CD14-positive monocyte (primary cell): ENCODE measurements at regions not wholly inside any gene's neighbourhood (a gene's known extent, or its start where the extent isn't known, plus 50 kb on each side); places are given as distances from the start of the nearest gene placed in this dataset.
"Not testable (repeated sequence)": the region's sequence is repeated elsewhere in the genome, so short reads cannot be mapped to it uniquely, and the experiment has no call there.

Source experiments
- DNase-seq, 3 donors: peaks; one replicate each; pipeline ENCODE4 v3.0.0-alpha.2; 2011 to 2022
- H2AFZ ChIP-seq: 2 replicates; pipeline ENCODE4 v1.6.0; 2012; ENCODE audit warnings: mild to moderate bottlenecking, low read depth, low read length, inconsistent platforms; ENCODE audit not compliant: insufficient read depth, poor library complexity, severe bottlenecking
- H3K27ac ChIP-seq, 2 donors: 1 replicate in 1 of 2; 2 replicates in 1 of 2; pipeline ENCODE4 v1.5.1; 2012 to 2013; ENCODE audit warnings: low read length in 2 of 2, control low read depth in 1 of 2, inconsistent platforms in 1 of 2, low read depth in 1 of 2, mild to moderate bottlenecking in 1 of 2
- H3K27me3 ChIP-seq, 2 donors: one replicate each; pipeline versions ENCODE4 v1.6.0 to v1.6.1; 2011 to 2013; ENCODE audit warnings: low read length in 2 of 2; ENCODE audit not compliant: control insufficient read depth in 2 of 2, insufficient read depth in 2 of 2
- H3K36me3 ChIP-seq, 2 donors: replicated peaks in 1 of 2; 1 replicate in 1 of 2; 2 replicates in 1 of 2; pipeline versions ENCODE4 v1.5.1 to v1.6.1; 2012 to 2013; ENCODE audit warnings: low read length in 2 of 2, control low read depth in 1 of 2, inconsistent platforms in 1 of 2, mild to moderate bottlenecking in 1 of 2; ENCODE audit not compliant: insufficient read depth in 2 of 2, control insufficient read depth in 1 of 2
- H3K4me1 ChIP-seq, 2 donors: 1 replicate in 1 of 2; 2 replicates in 1 of 2; pipeline versions ENCODE4 v1.5.1 to v1.6.1; 2012 to 2013; ENCODE audit warnings: low read length in 2 of 2, control low read depth in 1 of 2, inconsistent platforms in 1 of 2, mild to moderate bottlenecking in 1 of 2, moderate library complexity in 1 of 2; ENCODE audit not compliant: insufficient read depth in 2 of 2, control insufficient read depth in 1 of 2
- H3K4me2 ChIP-seq: replicated peaks from 2 replicates; pipeline ENCODE3; 2012; ENCODE audit warnings: low read length, moderate library complexity, mild to moderate bottlenecking; ENCODE audit not compliant: poor library complexity, severe bottlenecking; ENCODE audit errors: extremely low read depth
- H3K4me3 ChIP-seq, 3 experiments: fragments of 200-600 bp in 1 of 3; sonication (generic) in 1 of 3; replicated peaks in 1 of 3; 1 replicate in 2 of 3; 2 replicates in 1 of 3; pipeline ENCODE4 v1.5.1; 2011 to 2013; ENCODE audit warnings: low read length in 3 of 3, mild to moderate bottlenecking in 3 of 3, control low read depth in 2 of 3, low read depth in 2 of 3, inconsistent platforms in 1 of 3, moderate library complexity in 1 of 3
- H3K79me2 ChIP-seq: 2 replicates; pipeline ENCODE4 v1.6.0; 2012; ENCODE audit warnings: mild to moderate bottlenecking, control low read depth, inconsistent platforms, low read length, moderate library complexity; ENCODE audit not compliant: insufficient read depth
- H3K9ac ChIP-seq: 2 replicates; pipeline ENCODE4 v1.6.0; 2017; ENCODE audit warnings: low read length, mild to moderate bottlenecking; ENCODE audit not compliant: insufficient read depth, poor library complexity, severe bottlenecking
- H3K9me3 ChIP-seq, 2 donors: replicated peaks in 1 of 2; 1 replicate in 1 of 2; 2 replicates in 1 of 2; pipeline versions ENCODE4 v1.5.1 to v1.6.1; 2012 to 2013; ENCODE audit warnings: low read length in 2 of 2, control low read depth in 1 of 2; ENCODE audit not compliant: control insufficient read depth in 1 of 2, insufficient read depth in 1 of 2
- H4K20me1 ChIP-seq: 2 replicates; pipeline ENCODE4 v1.6.0; 2012; ENCODE audit warnings: mild to moderate bottlenecking, low read length, control low read depth, moderate library complexity; ENCODE audit not compliant: insufficient read depth
- H3K27ac Mint-ChIP-seq, 7 donors: one replicate each; pipeline ENCODE4 v1.8.0; 2020; ENCODE audit warnings: mild to moderate bottlenecking in 7 of 7, mixed read lengths in 7 of 7, moderate library complexity in 6 of 7, inconsistent platforms in 2 of 7
- H3K27me3 Mint-ChIP-seq, 3 donors: one replicate each; pipeline ENCODE4 v1.8.0; 2021 to 2022; ENCODE audit warnings: low read depth in 3 of 3, mild to moderate bottlenecking in 3 of 3, mixed read lengths in 3 of 3, moderate library complexity in 3 of 3, inconsistent platforms in 1 of 3
- H3K36me3 Mint-ChIP-seq, 2 donors: one replicate each; pipeline ENCODE4 v1.8.0; 2020; ENCODE audit warnings: mixed read lengths in 2 of 2, inconsistent platforms in 1 of 2, mild to moderate bottlenecking in 1 of 2
- H3K4me1 Mint-ChIP-seq: one replicate; pipeline ENCODE4 v1.8.0; 2020; ENCODE audit warnings: mild to moderate bottlenecking, mixed read lengths
- H3K4me3 Mint-ChIP-seq, 2 donors: one replicate each; pipeline ENCODE4 v1.8.0; 2020; ENCODE audit warnings: mild to moderate bottlenecking in 2 of 2, mixed read lengths in 2 of 2, moderate library complexity in 1 of 2
- H3K9me3 Mint-ChIP-seq, 7 donors: one replicate each; pipeline ENCODE4 v1.8.0; 2020 to 2022; ENCODE audit warnings: mixed read lengths in 7 of 7, mild to moderate bottlenecking in 6 of 7, moderate library complexity in 6 of 7, inconsistent platforms in 2 of 7
- WGBS: methylation state at CpG from one replicate; pipeline ENCODE4 v1.1.5; 2013; ENCODE audit warnings: missing lambda C conversion rate; ENCODE audit not compliant: insufficient coverage; 5-methylcytosine and 5-hydroxymethylcytosine counted together
- intact Hi-C, 2 donors: fragments of 100-400 bp; cut with micrococcal nuclease; formaldehyde crosslinking; loops; one replicate each; pipeline versions ENCODE4 v1.15.0 to v1.15.1; 2023
- TF ChIP-seq, protein P1 (sequence below): fragments of 200-600 bp; IDR thresholded peaks from one replicate; pipeline ENCODE4 v1.8.0; 2022; ENCODE audit warnings: antibody characterized with exemption, mild to moderate bottlenecking

DNA sequence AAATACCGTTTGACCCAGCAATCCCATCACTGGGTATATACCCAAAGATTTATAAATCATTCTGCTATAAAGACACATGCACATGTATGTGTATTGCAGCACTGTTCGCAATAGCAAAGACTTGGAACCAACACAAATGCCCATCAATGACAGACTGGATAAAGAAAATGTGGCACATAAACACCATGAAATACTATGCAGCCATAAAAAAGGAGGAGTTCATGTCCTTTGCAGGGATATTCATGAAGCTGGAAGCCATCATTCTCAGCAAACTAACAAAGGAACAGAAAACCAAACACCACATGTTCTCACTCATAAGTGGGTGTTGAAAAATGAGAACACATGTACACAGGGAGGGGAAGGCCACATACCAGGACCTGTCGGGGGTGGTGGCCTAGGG lies 86.5 kb upstream of the FGGY start:
- H3K9ac ChIP-seq, H3K4me3 Mint-ChIP-seq, H3K27me3 Mint-ChIP-seq, intact Hi-C loops, H2AFZ ChIP-seq, DNase-seq, H3K27me3 ChIP-seq, H3K36me3 ChIP-seq, H3K9me3 ChIP-seq, H3K27ac Mint-ChIP-seq, H3K27ac ChIP-seq, H3K4me2 ChIP-seq, H3K4me1 ChIP-seq, H3K36me3 Mint-ChIP-seq, H3K79me2 ChIP-seq, H3K4me3 ChIP-seq, H4K20me1 ChIP-seq, H3K4me1 Mint-ChIP-seq: not testable (repeated sequence)
- 100% methylated on average over 1 of the region's 3 CpGs for WGBS
- peaks cover 2 to 14% (median 6%) of the 10 kb centered on the region in 7 donors for H3K9me3 Mint-ChIP-seq

DNA sequence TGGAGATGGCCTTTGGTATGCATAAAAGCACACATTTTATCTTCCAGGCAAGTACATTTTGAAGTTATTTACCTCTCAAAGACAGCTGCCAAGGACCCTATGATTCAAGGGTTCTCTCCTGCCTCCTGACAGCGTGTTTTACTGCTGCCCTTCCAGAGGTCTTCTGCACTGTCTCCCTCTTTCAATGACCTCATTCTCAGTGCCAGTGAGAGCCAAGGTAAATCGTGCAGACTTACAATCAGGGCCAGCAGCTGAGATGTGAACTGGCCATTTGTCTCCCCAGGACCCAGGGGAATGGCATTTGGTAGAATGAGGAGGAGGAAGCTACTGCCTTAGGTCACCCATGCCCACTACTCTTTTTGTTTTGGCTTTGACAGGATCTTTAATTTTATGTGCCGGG lies 84.2 kb upstream of the FGGY start:
- Histone ChIP-seq H3K79me2 (no peaks in the 10 kb centered on the region), H3K27me3 (no peaks in the 10 kb centered on the region), H2AFZ (no peak overlapping the region), H4K20me1 (no peaks in the 10 kb centered on the region), H3K27ac (no peak overlapping the region), H3K4me1 (no peaks in the 10 kb centered on the region), H3K4me2 (no peak overlapping the region), H3K36me3 (no peaks in the 10 kb centered on the region), H3K9ac (no peak overlapping the region), H3K9me3 (peaks cover 0 to 3% of the 10 kb centered on the region in 2 donors), H3K4me3 (no peak overlapping the region)
- peaks cover 0 to 7% (median 1%) of the 10 kb centered on the region in 3 donors for H3K27me3 Mint-ChIP-seq
- WGBS = 100% methylated on average over 3 of the region's 3 CpGs
- intact Hi-C loops = no loop called here
- no peak overlapping the region for H3K4me3 Mint-ChIP-seq
- H3K36me3 Mint-ChIP-seq = no peaks in the 10 kb centered on the region
- H3K27ac Mint-ChIP-seq = no peak overlapping the region
- H3K9me3 Mint-ChIP-seq = peaks cover 6 to 18% (median 11%) of the 10 kb centered on the region in 7 donors
- TF ChIP-seq, protein P1, sequence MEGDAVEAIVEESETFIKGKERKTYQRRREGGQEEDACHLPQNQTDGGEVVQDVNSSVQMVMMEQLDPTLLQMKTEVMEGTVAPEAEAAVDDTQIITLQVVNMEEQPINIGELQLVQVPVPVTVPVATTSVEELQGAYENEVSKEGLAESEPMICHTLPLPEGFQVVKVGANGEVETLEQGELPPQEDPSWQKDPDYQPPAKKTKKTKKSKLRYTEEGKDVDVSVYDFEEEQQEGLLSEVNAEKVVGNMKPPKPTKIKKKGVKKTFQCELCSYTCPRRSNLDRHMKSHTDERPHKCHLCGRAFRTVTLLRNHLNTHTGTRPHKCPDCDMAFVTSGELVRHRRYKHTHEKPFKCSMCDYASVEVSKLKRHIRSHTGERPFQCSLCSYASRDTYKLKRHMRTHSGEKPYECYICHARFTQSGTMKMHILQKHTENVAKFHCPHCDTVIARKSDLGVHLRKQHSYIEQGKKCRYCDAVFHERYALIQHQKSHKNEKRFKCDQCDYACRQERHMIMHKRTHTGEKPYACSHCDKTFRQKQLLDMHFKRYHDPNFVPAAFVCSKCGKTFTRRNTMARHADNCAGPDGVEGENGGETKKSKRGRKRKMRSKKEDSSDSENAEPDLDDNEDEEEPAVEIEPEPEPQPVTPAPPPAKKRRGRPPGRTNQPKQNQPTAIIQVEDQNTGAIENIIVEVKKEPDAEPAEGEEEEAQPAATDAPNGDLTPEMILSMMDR = no peak
- no peak for DNase-seq
- H3K4me1 Mint-ChIP-seq = no peaks in the 10 kb centered on the region
